Nephron progenitor cell (in vitro differentiated cells): ENCODE measurements at regions not wholly inside any gene's neighbourhood (a gene's known extent, or its start where the extent isn't known, plus 50 kb on each side); places are given as distances from the start of the nearest gene placed in this dataset.
"Not testable (repeated sequence)": the region's sequence is repeated elsewhere in the genome, so short reads cannot be mapped to it uniquely, and the experiment has no call there.

Experiments used
- DNase-seq: peaks from one replicate; pipeline ENCODE4 v3.0.0; 2021
- H3K27ac Mint-ChIP-seq: 2 replicates; pipeline ENCODE4 v1.8.0; 2021; ENCODE audit warnings: mild to moderate bottlenecking, moderate library complexity, mixed read lengths
- H3K27me3 Mint-ChIP-seq: 2 replicates; pipeline ENCODE4 v1.8.0; 2021; ENCODE audit warnings: mild to moderate bottlenecking, low read depth, mixed read lengths; ENCODE audit not compliant: poor library complexity
- H3K36me3 Mint-ChIP-seq: 2 replicates; pipeline ENCODE4 v1.8.0; 2021; ENCODE audit warnings: low read depth, mixed read lengths
- H3K4me1 Mint-ChIP-seq: 2 replicates; pipeline ENCODE4 v1.8.0; 2021; ENCODE audit warnings: mixed read lengths
- H3K4me3 Mint-ChIP-seq: 2 replicates; pipeline ENCODE4 v1.8.0; 2021; ENCODE audit warnings: mild to moderate bottlenecking, moderate library complexity, mixed read lengths
- H3K9me3 Mint-ChIP-seq: 2 replicates; pipeline ENCODE4 v1.8.0; 2021; ENCODE audit warnings: mild to moderate bottlenecking, moderate library complexity, mixed read lengths
- TF ChIP-seq, protein P1 (sequence below): fragments of 200-600 bp; sonication (generic); IDR thresholded peaks from 2 replicates; pipeline ENCODE4 v1.5.0; 2021; ENCODE audit warnings: antibody characterized with exemption

DNA sequence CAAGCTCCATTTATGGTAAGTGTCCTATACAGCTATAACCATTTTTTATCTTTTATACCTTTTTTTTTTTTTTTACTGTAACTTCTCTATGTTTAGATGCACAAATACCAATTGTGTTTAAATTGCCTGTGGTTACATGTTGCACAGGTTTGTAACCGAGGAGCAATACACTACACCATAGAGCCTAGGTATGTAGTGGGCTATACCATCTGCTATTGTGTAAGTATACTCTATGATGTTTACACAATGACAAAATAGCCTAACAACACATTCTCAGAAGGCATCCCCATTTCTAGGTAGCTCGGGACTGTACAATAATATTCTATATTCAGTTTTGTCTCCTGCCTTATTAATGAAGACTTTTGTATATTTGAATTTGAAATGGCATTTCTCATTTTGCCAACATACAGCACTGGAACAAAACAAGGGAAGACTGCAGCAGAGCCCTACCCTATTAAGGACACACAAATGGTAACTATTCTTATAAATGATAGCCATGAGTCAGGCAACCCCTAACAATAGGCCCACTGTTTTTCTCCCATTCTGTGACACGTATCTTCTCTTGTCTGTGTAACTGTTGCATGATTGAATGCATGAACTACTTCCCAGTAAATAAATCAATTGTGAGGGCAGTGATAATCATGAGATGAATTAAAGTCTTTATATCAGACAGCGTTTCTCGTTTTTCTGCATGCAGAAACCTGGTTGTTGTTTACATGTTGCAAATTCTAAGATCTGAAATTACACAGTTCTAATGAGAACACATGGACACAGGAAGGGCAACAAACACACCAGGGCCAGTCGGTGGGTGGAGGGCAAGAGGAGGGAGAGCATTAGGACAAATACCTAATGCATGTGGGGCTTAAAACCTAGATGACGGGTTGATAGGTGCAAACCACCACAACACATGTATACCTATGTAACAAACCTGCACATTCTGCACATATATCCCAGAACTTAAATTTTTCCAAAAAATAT is 173.9 kb downstream of the EPM2A start:
- Mint-ChIP-seq H3K36me3 (no peaks in the 10 kb centered on the region), H3K27ac (no peak overlapping the region), H3K9me3 (no peaks in the 10 kb centered on the region), H3K4me1 (no peaks in the 10 kb centered on the region), H3K27me3 (peaks cover 2% of the 10 kb centered on the region), H3K4me3 (no peak overlapping the region)
- no peak for DNase-seq
- TF ChIP-seq, protein P1, sequence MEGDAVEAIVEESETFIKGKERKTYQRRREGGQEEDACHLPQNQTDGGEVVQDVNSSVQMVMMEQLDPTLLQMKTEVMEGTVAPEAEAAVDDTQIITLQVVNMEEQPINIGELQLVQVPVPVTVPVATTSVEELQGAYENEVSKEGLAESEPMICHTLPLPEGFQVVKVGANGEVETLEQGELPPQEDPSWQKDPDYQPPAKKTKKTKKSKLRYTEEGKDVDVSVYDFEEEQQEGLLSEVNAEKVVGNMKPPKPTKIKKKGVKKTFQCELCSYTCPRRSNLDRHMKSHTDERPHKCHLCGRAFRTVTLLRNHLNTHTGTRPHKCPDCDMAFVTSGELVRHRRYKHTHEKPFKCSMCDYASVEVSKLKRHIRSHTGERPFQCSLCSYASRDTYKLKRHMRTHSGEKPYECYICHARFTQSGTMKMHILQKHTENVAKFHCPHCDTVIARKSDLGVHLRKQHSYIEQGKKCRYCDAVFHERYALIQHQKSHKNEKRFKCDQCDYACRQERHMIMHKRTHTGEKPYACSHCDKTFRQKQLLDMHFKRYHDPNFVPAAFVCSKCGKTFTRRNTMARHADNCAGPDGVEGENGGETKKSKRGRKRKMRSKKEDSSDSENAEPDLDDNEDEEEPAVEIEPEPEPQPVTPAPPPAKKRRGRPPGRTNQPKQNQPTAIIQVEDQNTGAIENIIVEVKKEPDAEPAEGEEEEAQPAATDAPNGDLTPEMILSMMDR, result no peak

DNA sequence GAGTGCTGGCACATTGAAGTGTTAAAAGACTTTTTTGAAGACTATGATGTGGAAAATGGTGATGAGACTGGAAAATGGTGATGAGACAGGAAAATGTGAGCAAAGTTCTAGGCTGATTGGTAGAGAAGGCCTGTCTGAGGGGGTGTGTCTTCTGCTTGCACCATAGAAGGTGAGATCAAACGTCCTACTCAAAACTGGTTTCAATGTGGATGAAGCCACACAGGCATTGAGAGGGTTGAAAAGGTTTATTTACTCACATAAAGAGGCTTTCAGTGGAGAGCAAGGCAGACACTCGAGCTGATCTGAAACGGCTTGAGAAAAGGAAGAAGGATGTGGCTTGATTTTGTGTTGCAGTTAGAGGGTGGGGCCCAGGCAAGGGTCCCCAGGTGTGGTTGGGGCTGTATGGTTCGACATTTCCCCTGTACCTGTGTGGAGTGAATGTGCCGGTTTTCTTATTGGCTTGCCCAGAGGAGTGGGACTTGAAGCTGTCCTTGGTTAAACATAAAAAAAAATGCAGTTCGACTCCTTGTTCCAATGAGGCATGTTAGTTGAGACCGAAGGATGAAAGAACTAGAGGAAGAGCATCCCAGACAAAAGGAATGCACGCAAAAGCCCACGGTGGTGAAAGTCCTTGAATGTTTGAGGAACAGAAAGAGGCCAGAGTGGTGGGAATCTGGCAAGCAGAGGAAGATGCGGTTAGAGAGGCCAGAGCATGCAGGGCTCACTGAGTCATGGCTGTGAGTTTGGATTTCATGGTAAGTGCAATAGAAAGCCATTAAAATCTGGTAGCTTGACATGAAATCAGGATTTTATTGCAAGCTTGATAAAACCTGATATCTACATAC is 172.3 kb downstream of the EPM2A start:
- Mint-ChIP-seq H3K4me3 (no peak overlapping the region), H3K27ac (no peak overlapping the region), H3K36me3 (no peaks in the 10 kb centered on the region)

GRCh38 chr6:145564553-145564952 is 170.8 kb downstream of the EPM2A start:
- Mint-ChIP-seq H3K9me3 (no peaks in the 10 kb centered on the region), H3K4me3 (no peak overlapping the region), H3K27me3 (peaks cover 5% of the 10 kb centered on the region), H3K36me3 (no peaks in the 10 kb centered on the region), H3K4me1 (no peaks in the 10 kb centered on the region), H3K27ac (no peak overlapping the region)
- no peak for DNase-seq
- TF ChIP-seq, protein P1, result no peak

More for the DNA sequence above, 172.3 kb downstream of the EPM2A start:
- DNase-seq, result no peak
- Mint-ChIP-seq H3K9me3 (no peaks in the 10 kb centered on the region), H3K4me1 (no peaks in the 10 kb centered on the region), H3K27me3 (peaks cover 2% of the 10 kb centered on the region)
- TF ChIP-seq, protein P1, result no peak

GRCh38 chr6:145567684-145568252 is 167.6 kb downstream of the EPM2A start:
- H3K27me3 Mint-ChIP-seq, result peaks cover 5% of the 10 kb centered on the region
- no peak for DNase-seq
- H3K4me1 Mint-ChIP-seq, result no peaks in the 10 kb centered on the region
- TF ChIP-seq, protein P1, result no peak
- H3K9me3 Mint-ChIP-seq, result no peaks in the 10 kb centered on the region
- no peak overlapping the region for H3K27ac Mint-ChIP-seq
- H3K36me3 Mint-ChIP-seq, result no peaks in the 10 kb centered on the region
- H3K4me3 Mint-ChIP-seq, result no peak overlapping the region

- Mint-ChIP-seq H3K27ac (no peak overlapping the region), H3K27me3 (peaks cover 5% of the 10 kb centered on the region), H3K4me1 (no peaks in the 10 kb centered on the region), H3K36me3 (peaks cover 1% of the 10 kb centered on the region), H3K9me3 (peaks cover 10% of the 10 kb centered on the region), H3K4me3 (no peak overlapping the region)
- DNase-seq, result no peak
- TF ChIP-seq, protein P1, result no peak
Observed at GRCh38 chr6:145569140-145569539, 166.2 kb downstream of the EPM2A start.

DNA sequence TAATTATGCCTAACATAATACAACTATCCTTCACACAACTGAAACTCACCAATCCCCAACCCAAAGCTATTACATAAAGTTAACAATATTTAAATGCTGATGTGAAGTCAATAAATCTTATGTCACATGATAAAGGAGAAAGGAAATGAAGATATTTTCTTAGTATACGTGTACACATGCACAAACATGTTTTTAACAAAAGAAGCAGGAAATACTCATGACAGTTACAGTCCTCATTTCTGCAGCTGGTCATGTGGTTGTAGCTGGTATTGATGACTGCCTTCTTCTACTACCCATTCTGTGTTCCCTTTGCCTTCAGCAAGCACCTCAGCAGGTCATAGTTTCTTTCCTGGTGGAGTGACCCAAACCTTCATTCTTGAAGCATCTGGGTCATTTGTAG is 165.0 kb downstream of the EPM2A start:
- not testable (repeated sequence) for H3K27ac Mint-ChIP-seq, DNase-seq, H3K27me3 Mint-ChIP-seq, H3K4me1 Mint-ChIP-seq, H3K4me3 Mint-ChIP-seq
- H3K36me3 Mint-ChIP-seq, result peaks cover 10% of the 10 kb centered on the region
- H3K9me3 Mint-ChIP-seq, result peaks cover 21% of the 10 kb centered on the region

DNA sequence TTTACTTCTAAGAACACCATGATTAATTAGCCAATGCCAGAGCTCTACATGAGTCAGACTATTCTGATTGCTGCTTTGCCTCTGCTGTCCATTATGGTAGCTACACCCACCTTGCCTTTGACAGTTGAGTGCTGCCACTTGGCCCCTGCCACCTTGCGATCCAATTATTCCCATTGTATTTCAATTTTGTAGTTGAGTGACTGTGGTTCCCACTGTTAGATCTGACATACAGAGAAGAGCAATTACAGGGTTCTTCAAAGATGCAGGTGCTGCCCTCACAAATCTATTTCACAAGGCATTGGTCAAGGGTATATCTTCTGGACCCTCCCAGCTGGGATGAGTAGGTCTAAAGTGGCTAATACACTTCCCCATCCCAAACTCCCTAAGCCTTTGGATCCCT is 161.1 kb downstream of the EPM2A start:
- Mint-ChIP-seq H3K36me3 (peaks cover 22% of the 10 kb centered on the region), H3K9me3 (peaks cover 60% of the 10 kb centered on the region)
- not testable (repeated sequence) for DNase-seq, H3K27me3 Mint-ChIP-seq, H3K27ac Mint-ChIP-seq, H3K4me3 Mint-ChIP-seq, H3K4me1 Mint-ChIP-seq
